HEK293 (cell line): ENCODE measurements at regions not wholly inside any gene's neighbourhood (a gene's known extent, or its start where the extent isn't known, plus 50 kb on each side); places are given as distances from the start of the nearest gene placed in this dataset.
"Not testable (repeated sequence)": the region's sequence is repeated elsewhere in the genome, so short reads cannot be mapped to it uniquely, and the experiment has no call there.

ENCODE experiments used
- CTCF ChIA-PET: fragments of 350-600 bp; formaldehyde crosslinking; extraction: SDS; loops from one replicate; lab custom pipeline; 2021; ENCODE audit warnings: antibody characterized with exemption; lab: Yijun Ruan, JAX
- POLR2A ChIA-PET: fragments of 300-600 bp; formaldehyde crosslinking; extraction: SDS; loops from one replicate; lab custom pipeline; 2020; ENCODE audit warnings: antibody characterized with exemption, inconsistent platforms; lab: Yijun Ruan, JAX
- H3K27ac ChIP-seq: fragments of 200-500 bp; sonication (Bioruptor generic); 2 replicates; pipeline ENCODE4 v1.5.1; 2014; ENCODE audit warnings: low read depth, low read length, control low read depth, inconsistent platforms; ENCODE audit errors: extremely low read depth
- H3K36me3 ChIP-seq, 2 experiments: fragments of 200-500 bp in 1 of 2; sonication (Bioruptor generic) in 1 of 2; 1 replicate in 1 of 2; 2 replicates in 1 of 2; pipeline ENCODE4 v1.5.1; 2014 to 2017; ENCODE audit warnings: inconsistent platforms in 2 of 2, low read length in 2 of 2; ENCODE audit not compliant: control insufficient read depth in 2 of 2, insufficient read depth in 1 of 2
- H3K4me1 ChIP-seq: fragments of 200-500 bp; sonication (Bioruptor generic); 2 replicates; pipeline ENCODE4 v1.5.1; 2014; ENCODE audit warnings: mild to moderate bottlenecking, low read length, inconsistent platforms; ENCODE audit not compliant: control insufficient read depth, insufficient read depth
- H3K4me3 ChIP-seq: 2 replicates; pipeline ENCODE4 v1.5.1; 2011; ENCODE audit warnings: low read depth, mild to moderate bottlenecking, control low read depth, low read length, moderate library complexity
- H3K9me3 ChIP-seq: fragments of 200-500 bp; sonication (Bioruptor generic); 2 replicates; pipeline ENCODE4 v1.5.1; 2014; ENCODE audit warnings: low read depth, low read length, inconsistent platforms; ENCODE audit not compliant: control insufficient read depth, insufficient read depth
- ATF2 ChIP-seq: fragments of 450-650 bp; formaldehyde crosslinking; IDR thresholded peaks from 2 replicates; pipeline ENCODE4 v1.5.1; 2016; ENCODE audit warnings: missing biosample characterization, missing genetic modification characterization, low read depth
- KLF16 ChIP-seq: fragments of 450-650 bp; formaldehyde crosslinking; IDR thresholded peaks from 2 replicates; pipeline ENCODE4 v1.5.1; 2017; ENCODE audit warnings: missing biosample characterization, missing genetic modification characterization
- MYNN ChIP-seq: fragments of 450-650 bp; formaldehyde crosslinking; IDR thresholded peaks from 2 replicates; pipeline ENCODE4 v1.5.1; 2016; ENCODE audit warnings: missing biosample characterization, missing genetic modification characterization, borderline replicate concordance
- SP7 ChIP-seq: fragments of 450-650 bp; formaldehyde crosslinking; IDR thresholded peaks from 2 replicates; pipeline ENCODE4 v1.5.1; 2016; ENCODE audit warnings: missing biosample characterization, missing genetic modification characterization
- ZBTB6 ChIP-seq: fragments of 450-650 bp; formaldehyde crosslinking; IDR thresholded peaks from 2 replicates; pipeline ENCODE4 v1.5.1; 2017; ENCODE audit warnings: missing biosample characterization, missing genetic modification characterization
- ZBTB7A ChIP-seq: fragments of 450-650 bp; formaldehyde crosslinking; IDR thresholded peaks from 2 replicates; pipeline ENCODE4 v1.5.1; 2016; ENCODE audit warnings: low read depth, missing biosample characterization, missing genetic modification characterization
- ZNF121 ChIP-seq: fragments of 450-650 bp; formaldehyde crosslinking; IDR thresholded peaks from 2 replicates; pipeline ENCODE4 v1.5.1; 2016; ENCODE audit warnings: missing biosample characterization, missing genetic modification characterization
- ZNF16 ChIP-seq: fragments of 450-650 bp; formaldehyde crosslinking; IDR thresholded peaks from 2 replicates; pipeline ENCODE4 v1.5.1; 2016; ENCODE audit warnings: low read depth, missing biosample characterization, missing genetic modification characterization
- ZNF404 ChIP-seq: fragments of 450-650 bp; formaldehyde crosslinking; IDR thresholded peaks from 2 replicates; pipeline ENCODE4 v1.5.1; 2017; ENCODE audit warnings: missing biosample characterization, missing genetic modification characterization
- ZNF560 ChIP-seq: fragments of 450-650 bp; formaldehyde crosslinking; IDR thresholded peaks from 2 replicates; pipeline ENCODE4 v1.5.1; 2017; ENCODE audit warnings: missing biosample characterization, missing genetic modification characterization, borderline replicate concordance
- ZNF658 ChIP-seq: fragments of 450-650 bp; formaldehyde crosslinking; IDR thresholded peaks from 2 replicates; pipeline ENCODE4; 2016; ENCODE audit warnings: missing biosample characterization, missing genetic modification characterization
- TF ChIP-seq, protein P1 (sequence below): fragments of 450-650 bp; formaldehyde crosslinking; IDR thresholded peaks from 2 replicates; pipeline ENCODE4; 2016; ENCODE audit warnings: missing biosample characterization, missing genetic modification characterization
- TF ChIP-seq, protein P2 (sequence below): fragments of 450-650 bp; formaldehyde crosslinking; IDR thresholded peaks from 2 replicates; pipeline ENCODE4 v1.5.1; 2016; ENCODE audit warnings: missing biosample characterization, missing genetic modification characterization

- no peak overlapping the region for H3K4me3 ChIP-seq
- no peaks in the 10 kb centered on the region for H3K9me3 ChIP-seq
- no peak for TF ChIP-seq ZNF121 (tag by site-specific recombination)
- no peak for TF ChIP-seq ZBTB7A
- TF ChIP-seq, protein P1, sequence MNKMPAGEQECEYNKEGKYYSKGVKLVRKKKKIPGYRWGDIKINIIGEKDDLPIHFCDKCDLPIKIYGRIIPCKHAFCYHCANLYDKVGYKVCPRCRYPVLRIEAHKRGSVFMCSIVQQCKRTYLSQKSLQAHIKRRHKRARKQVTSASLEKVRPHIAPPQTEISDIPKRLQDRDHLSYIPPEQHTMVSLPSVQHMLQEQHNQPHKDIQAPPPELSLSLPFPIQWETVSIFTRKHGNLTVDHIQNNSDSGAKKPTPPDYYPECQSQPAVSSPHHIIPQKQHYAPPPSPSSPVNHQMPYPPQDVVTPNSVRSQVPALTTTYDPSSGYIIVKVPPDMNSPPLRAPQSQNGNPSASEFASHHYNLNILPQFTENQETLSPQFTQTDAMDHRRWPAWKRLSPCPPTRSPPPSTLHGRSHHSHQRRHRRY (tag by site-specific recombination): no peak
- no peak for TF ChIP-seq MYNN (tag by site-specific recombination)
- no peak for TF ChIP-seq SP7 (tag by site-specific recombination)
- TF ChIP-seq ZNF560: no peak
- no peak for TF ChIP-seq ATF2 (tag by site-specific recombination)
- TF ChIP-seq, protein P2, sequence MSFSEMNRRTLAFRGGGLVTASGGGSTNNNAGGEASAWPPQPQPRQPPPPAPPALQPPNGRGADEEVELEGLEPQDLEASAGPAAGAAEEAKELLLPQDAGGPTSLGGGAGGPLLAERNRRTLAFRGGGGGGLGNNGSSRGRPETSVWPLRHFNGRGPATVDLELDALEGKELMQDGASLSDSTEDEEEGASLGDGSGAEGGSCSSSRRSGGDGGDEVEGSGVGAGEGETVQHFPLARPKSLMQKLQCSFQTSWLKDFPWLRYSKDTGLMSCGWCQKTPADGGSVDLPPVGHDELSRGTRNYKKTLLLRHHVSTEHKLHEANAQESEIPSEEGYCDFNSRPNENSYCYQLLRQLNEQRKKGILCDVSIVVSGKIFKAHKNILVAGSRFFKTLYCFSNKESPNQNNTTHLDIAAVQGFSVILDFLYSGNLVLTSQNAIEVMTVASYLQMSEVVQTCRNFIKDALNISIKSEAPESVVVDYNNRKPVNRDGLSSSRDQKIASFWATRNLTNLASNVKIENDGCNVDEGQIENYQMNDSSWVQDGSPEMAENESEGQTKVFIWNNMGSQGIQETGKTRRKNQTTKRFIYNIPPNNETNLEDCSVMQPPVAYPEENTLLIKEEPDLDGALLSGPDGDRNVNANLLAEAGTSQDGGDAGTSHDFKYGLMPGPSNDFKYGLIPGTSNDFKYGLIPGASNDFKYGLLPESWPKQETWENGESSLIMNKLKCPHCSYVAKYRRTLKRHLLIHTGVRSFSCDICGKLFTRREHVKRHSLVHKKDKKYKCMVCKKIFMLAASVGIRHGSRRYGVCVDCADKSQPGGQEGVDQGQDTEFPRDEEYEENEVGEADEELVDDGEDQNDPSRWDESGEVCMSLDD (tag by site-specific recombination): no peak
- TF ChIP-seq ZBTB6 (tag by site-specific recombination): no peak
- no peak for TF ChIP-seq ZNF16
- ChIA-PET POLR2A (no interaction called here), CTCF (no interaction called here)
- H3K36me3 ChIP-seq: no peaks in the 10 kb centered on the region
- no peak overlapping the region for H3K27ac ChIP-seq
- H3K4me1 ChIP-seq: no peaks in the 10 kb centered on the region
Measured at GRCh38 chr12:20006871-20007730, 361.2 kb upstream of the PDE3A start.

DNA sequence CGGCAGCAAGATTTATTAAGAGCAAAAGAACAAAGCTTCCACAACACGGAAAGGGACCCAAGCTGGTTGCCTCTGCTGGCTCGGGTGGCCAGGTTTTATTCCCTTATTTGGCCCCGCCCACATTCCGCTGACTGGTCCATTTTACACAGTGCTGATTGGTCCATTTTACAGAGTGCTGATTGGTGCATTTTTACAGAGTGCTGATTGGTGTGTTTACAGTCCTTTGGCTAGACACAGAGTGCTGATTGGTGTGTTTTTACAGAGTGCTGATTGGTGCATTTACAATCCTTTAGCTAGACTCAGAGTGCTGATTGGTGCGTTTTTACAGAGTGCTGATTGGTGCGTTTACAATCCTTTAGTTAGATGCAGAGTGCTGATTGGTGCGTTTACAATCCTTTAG lies 358.4 kb upstream of the PDE3A start:
- H3K9me3 ChIP-seq, H3K36me3 ChIP-seq, H3K4me1 ChIP-seq, H3K4me3 ChIP-seq, H3K27ac ChIP-seq, CTCF ChIA-PET, POLR2A ChIA-PET: not testable (repeated sequence)

DNA sequence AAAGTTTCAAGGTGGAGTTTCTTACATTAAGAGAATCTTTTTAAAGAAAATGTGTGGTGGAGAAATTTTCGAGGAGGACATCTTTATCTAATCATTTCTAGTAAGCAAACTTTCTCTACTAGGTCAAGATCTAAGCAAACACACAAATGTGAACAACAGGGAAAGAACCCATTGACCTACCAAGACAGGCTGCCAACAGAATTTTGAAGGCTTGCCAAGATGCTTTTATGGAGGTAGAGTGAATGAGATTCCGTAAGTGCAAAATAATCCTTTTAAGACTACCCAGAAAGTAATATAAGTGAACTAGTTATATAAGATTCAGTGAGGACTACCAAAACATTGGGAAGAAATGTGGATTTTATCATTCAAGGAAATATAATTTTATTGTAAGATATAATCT lies 357.1 kb upstream of the PDE3A start:
- ChIA-PET POLR2A (no interaction called here), CTCF (interaction anchor here (0.6 kb wide), 1 partner anchor 8 kb away, joined by 3 read pairs; no protein-coding TSS in a partner anchor)
- no peak overlapping the region for H3K4me3 ChIP-seq
- no peaks in the 10 kb centered on the region for H3K36me3 ChIP-seq
- no peaks in the 10 kb centered on the region for H3K9me3 ChIP-seq
- TF ChIP-seq ZNF658 (tag by site-specific recombination): no peak
- TF ChIP-seq KLF16 (tag by site-specific recombination): no peak
- TF ChIP-seq ZNF404 (tag by site-specific recombination): no peak
- H3K4me1 ChIP-seq: no peaks in the 10 kb centered on the region
- H3K27ac ChIP-seq: no peak overlapping the region
